CD4-positive, alpha-beta T cell treated with Interleukin-15 for 4 hours (primary cell): ENCODE measurements at regions not wholly inside any gene's neighbourhood (a gene's known extent, or its start where the extent isn't known, plus 50 kb on each side); places are given as distances from the start of the nearest gene placed in this dataset.

Experiments
- DNase-seq: peaks from one replicate; pipeline ENCODE4 v3.0.0-alpha.2; 2020; ENCODE audit warnings: low spot score

DNA sequence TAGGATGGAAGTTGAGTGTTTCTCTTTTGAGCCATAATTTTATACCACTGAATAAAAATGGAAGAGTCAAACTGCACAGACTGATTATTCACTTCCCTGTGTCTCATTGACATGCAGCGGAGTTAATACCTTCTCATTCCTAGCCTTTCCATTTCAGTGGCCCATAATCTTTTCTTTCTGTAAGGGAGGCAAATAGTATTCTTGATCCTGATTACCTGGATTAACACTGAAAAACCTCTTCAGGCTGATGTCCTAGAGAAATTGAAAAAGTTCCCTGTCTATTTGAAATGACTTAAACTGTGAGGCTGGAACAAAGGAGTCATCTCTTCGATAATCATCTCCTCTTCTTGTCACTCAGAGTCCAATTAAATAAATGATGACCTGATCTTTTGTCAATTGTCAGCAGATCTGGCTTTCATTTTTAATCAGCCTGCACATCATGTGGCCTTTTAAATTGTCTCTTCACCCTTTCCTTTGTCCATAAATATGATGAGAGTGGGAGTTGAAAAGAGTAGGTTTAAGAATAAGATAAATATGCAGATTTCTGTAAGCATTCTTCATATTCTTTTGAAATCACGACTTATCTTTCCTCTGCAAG is 713.0 kb downstream of the EPM2A start:
- DNase-seq = no peak

DNA sequence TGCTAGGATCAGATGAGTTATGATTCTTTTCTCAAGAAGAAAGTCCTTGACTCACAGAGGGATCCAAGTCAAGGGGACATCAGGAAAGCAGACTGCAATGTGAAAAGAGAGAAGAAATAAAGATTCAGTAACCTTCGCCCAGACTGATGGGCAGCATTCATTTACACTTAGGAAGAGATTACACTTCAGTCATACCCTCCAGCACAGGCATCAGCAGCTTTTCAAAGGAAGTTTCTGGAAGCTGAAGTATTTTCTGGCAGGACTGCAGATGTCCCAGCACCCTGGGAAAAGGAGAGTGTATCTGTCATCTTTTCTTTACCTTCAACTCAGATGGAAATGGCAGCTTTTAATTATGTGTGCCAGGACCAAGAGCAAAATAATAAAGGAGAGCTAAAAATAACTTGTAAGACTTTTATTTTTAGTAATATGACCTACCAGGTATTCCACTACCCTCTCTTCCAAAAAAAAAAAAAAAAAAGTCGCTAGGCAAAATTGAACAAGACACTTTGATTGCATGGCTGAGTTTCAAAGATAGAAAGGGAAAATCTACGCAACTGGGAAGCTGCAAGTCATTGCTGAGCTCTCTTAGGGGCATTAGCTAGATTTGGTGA is 712.1 kb downstream of the EPM2A start:
- no peak for DNase-seq

DNA sequence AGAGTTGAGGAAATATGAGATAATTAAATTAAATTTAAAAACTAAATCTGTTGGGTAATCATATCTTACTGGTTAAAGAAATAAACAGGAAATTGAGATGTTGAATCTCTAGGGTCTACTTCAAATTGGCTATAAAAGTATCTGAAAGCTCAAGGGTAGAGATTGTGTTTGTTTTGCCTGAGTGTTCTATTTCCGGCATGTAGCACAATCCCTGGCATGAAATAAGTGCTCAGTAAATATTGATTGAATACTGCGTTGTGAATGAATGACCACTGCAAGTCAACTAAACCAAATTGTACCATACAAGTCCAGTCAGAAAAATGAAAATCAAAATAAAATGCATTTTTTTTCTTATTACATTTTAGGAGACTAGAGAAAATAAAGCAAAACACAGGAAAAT is 709.8 kb downstream of the EPM2A start:
- DNase-seq = no peak

DNA sequence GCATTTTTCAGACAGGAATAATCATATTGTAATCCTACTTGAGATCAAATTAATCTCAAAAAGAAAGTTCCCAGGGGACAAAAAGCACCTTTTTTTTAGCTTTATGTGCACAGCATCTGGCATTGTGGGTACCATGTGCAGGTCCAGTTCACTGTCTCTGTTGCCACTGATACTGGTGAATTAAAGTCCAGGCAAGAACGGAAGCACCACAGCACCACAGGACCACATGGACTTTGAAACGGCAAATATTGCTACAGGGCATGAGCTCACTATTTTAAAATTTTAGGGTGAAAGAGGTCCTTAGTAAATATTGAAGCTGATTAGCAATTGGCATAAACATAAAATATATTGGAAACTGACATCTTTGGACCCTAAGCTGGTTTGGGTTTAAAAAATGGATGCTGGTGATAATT is 709.0 kb downstream of the EPM2A start:
- DNase-seq = no peak

DNA sequence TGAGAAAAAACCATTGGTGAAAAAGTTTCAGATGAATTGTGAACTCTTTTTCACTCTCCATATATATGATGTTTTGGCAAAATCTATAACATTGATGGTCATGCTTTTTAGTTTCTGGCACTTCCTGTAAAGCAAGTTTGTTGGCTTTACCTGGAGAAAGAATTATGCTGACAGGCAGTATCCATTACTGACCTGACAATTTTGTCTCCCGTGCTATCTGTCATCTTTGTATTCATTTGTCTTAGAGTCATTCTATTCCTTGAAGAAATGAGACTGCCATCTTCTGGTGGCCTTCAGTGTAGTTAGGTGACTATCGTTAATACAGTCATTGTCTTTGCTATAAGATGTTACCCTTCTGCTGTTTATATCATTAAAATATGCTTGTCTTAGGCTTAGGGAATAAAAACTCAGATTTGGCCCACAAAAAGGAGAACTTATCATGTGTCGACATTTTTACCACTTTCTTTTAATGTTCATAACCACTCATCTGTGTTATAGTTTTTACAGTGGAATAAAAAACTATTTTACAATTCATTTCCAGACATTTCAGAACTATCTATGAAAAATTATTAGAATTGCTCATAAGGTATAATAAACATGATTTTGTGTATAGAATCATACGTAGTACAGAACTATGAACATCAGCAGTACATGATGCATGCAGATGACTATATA is 707.0 kb downstream of the EPM2A start:
- DNase-seq = no peak

DNA sequence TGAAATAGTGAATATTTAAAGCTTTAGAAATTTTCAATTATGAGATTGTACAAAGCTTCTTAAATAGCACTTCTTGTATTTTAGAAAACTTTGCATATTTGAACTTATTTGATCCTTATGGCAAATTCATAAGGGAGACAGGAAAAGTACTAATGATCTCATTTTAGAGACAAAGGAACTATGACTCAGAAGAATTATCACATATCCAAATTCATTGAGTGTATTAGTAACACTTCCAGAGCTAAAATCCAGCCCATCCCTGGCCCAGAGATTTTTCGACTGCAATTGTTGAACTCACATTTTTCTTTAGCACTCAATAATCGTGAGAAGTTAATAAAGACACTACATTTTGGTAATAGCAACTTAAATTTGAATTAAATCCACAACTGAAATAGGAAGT is 704.3 kb downstream of the EPM2A start:
- no peak for DNase-seq

DNA sequence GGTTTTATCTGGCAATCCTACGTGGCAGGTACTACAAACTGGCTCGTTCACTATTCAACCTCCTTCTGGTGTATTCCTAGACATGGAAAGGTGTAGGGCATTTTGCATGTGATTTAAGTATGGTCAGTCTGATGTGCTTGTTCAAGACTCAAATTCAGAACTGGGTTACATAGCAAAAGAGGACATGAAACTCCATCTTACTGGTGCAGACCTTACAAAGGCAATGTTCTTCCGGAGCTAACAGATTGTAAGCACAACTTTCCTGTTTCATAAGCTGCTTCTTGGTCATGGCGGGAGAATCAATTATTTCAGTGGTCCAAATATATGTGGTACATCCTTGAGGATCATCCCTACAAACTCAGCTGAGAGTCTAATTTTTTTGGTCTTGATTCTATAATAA is 703.4 kb downstream of the EPM2A start:
- no peak for DNase-seq

DNA sequence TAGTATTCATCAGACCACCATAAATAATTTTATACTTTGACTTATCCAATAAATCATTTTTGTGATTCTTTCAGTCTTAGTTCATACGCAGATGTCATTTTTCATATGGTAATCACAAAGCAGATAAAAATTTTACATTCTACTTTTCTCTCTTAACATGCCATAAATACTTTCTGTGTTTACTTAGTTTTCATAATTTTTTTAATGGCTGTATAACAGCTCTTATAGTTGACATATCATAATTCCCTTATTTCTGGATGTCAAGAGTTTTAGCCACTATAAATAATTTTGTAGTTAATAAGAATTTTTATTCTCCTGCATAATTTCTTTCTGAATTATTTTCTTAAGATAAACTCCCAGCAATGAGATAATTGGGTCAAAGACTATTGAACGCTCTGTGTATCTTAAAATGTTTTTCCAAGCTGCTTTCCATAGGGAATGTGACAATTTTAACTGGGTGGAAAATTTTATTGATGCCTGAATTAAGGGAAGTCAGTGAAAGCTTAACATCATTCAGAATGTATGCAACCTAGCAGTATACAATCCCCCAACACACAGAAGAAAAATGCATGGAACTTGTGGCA is 702.7 kb downstream of the EPM2A start:
- DNase-seq = no peak

DNA sequence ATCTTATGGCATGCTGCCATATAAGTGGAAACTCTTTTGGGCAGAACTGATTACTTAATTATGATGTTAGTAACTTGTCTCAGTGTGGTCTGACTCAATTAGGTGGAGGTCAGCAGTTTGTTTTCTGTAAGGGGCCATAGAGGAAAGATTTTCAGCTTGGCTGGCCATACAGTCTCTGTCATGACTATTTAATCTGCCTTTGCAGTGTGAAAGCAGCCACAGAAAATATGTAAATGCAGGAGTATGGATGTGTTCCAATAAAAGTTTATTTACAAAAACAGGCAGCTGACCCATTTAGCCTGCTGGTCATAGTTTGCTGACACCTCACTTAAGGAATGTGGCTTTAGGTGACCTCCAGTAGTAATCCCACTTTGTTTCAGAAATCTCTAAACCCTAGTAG is 700.7 kb downstream of the EPM2A start:
- DNase-seq = no peak

DNA sequence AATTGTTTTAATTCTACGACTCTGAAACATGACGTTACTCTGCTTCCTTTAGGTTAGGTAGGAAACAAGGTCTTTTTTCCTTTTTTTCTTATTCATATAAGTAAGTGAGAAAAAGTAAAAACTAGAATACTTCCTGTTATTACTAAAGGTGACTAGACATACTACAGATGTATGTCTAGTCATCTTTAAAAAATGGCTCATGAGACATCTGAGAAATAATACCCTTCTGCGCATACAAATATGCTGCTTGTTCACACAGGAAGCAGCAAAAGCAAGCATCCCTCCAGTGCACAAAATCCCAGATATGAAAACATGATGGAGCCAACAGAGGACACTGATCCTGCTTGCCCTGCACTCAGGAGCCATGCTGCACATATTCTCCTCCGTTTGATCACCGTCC is 699.1 kb downstream of the EPM2A start:
- no peak for DNase-seq

DNA sequence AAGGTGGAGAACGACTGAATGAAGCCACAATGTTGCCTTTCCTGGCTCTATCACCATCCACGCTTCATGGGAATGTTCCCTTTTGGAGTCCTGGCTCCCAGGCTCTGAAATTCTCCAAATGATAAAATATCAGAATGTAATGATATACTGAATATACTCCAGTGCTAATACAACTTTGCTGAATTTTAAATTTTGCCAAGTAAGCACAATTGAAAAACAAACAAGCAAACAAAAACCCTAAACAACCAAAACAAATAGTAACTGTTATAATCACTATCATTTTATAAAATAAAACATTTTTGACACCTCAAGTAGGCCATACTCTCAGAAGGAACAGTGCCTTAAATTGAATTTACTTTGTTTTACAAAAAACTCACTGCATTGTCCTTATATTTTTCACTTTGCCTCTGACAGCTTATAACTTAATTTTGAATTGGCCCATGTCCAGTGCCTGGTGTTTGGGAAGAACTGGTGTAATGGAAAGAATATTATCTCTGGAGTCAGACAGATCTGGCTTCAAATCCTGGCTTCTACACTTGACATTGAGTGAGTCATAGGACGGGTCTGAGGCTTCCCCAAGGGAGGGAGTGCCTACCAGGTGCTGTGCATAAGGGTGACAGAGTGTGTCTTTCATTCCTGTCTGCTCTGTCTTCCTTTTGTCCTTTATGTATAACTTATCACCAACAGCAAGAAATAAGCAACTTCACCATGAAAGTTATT is 698.3 kb downstream of the EPM2A start:
- no peak for DNase-seq

DNA sequence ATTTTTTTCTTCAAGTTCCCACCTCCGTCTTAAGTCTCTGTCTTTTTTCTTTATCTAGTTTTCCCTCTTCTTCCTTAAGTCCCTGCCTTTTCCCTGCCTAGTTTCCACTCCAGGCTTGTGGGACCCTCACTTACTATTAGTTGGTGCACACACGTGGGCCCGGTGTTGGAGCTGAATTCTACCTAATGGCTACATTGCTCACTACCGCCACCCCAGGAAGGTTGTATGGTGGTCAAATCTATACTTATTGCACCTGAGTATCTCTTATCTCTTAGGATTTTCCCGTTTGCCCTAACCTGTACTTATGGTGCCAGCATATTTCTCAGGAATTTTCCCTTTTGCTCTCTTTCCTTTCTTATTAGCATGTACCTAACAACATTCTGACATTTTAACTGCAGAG is 692.8 kb downstream of the EPM2A start:
- no peak for DNase-seq

DNA sequence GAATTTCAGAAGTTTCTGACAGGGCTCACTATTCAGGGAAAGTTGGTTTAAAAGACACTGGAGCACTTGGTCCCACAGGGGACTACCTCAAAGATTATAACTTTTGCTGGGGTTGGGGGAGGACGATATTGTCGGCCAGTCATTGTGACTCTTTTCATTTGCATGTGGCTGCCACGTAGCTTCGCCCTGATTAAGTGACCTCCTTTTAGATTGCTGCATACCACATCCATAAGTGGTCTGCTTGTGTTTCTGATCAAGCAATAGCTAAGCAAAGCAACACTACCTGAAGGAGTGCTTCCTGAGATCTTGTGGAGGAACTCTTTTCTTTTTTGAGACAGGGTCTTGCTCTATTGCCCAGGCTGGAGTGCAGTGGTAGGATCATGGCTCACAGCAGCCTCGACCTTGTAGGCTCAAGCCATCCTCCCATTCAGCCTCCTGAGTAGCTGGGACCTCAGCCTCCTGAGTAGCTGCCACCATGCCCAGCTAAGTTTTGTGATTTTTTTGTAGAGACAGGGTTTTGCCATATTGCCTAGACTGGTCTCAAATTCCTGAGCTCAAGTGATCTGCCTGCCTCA is 691.3 kb downstream of the EPM2A start:
- DNase-seq = no peak

DNA sequence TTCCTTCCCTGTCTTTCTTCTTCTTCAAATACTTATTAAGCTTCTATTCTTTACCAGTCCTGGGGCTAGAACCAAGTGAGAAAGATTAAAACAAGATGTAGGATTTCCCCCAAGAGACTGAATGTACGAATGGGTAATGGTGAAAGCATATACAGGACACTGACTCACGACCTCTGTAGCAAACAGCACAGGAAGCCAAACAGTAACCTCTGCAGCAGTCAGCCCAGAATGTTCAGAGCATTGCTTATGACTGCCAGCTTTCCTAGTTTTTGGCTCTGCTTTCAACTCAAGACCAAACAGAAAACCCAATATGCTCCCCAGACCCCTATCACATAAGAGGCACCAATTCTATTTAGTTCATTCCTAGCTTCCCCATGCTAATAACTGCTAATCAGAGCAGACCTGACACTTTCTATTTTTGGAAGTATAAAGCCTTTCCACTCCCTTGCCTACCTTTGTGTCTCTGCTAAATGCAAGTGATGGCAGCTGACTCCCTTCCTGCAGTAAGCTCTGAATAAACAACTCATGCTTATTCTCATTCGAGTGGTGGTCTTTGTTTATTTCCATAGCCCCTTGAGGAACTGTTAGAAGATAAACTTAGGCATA is 690.6 kb downstream of the EPM2A start:
- no peak for DNase-seq

DNA sequence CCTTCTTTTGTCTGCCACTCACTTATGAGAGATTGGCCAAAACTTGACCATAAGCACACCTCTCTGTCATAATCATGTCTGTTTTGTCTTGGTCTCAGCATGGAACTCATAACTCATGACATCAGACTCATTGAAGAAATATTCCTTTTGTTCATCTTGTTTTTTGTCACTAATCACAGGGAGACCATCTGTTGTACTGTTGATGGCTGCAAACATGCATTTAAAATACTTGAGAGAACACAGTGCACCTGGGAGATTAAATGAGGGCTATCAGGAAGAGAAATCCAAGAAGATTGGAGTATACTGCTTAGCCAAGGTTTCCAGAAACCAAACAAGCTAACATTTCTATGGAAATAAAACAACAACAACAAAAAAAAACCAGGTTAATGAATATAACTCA is 689.7 kb downstream of the EPM2A start:
- DNase-seq = no peak

DNA sequence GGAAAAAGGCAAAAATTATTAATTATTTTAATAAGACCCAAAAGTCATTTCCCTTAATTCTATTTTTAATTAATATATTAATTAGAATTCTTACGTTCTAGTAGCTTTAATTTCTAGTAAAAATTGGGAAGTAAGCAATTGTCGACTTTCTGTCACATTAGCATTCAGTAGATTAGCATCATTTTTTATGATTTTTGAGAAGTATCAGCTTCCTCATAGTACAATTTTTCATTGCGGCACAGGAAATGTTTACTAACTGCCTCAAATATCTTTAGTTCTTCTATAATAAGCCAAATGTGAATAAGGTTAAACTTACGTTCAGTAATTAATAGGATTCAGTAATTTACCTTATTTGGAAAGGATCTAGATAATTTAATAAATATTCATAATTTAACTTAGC is 687.4 kb downstream of the EPM2A start:
- no peak for DNase-seq

DNA sequence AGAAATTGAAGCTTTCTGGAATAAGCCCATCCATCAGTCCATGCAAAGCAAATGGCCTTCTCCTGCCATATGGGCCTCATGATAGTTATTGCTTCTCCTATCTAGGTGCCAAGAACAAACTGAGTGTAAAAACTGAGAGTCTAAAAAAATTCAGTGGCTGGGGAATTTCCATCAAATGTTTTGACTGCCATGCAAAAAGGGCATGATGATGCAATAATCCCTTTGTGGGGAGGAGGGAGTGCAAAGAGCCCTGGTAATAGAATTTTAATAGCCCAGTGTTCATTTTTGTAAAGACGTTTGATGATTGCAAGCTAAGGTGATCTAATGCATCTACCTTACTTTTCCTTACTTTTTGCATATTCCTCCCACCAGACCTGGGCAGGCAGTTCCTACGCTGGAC is 683.7 kb downstream of the EPM2A start:
- DNase-seq = no peak

DNA sequence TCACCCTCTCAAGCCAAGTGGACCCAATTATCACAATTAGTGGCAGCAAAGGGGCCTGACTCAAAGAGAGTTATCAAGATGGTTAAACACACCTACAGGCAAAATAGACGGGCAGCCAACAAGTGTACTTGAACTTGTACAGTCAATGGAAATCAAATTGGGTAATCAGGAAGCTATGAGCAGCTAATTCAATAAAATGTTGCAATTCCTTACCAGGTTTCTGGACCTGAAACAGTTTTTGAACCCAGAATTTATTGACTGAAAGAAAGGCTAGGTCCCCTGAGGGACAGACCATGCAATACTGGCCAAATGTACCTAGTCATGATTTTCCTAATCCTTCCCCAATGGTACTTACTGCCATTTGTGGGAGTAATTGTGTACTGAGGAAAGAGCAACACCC is 679.8 kb downstream of the EPM2A start:
- DNase-seq = no peak

DNA sequence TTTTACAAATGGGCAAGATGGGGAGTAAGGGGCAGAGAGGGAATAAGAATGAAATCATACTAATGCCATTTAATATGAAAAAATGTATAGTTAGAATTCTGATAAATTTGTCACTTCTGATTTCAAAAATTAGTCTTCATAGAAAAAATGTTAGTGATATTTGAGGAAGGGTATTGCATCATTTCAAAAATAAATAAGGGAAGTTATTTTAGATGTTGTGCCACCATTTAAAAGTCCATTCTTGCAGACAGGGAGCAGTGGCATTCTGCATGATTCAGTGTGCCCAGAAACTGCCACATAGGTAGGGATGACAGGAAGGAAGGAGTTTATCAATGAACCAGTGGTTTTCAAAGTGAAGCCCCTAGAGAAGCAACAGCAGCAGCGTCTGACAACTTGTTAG is 674.6 kb downstream of the EPM2A start:
- no peak for DNase-seq

DNA sequence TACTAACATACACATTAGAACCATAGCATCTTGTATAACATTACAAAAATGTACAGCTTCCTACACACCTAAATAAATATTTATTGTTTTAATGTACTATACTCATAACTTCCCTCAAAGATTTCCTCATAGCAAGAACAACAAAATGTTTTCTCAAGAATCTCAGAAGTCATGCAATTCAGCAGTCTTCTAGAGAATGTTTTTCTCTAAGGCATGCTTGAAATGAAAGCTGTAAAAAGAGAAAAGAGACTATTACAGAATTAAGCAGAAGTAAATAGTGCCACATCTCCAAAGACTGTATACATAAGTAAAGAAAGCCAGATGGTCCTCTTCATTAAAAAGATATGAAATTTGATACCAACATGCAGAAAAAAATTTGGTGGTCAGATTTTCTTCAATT is 672.2 kb downstream of the EPM2A start:
- DNase-seq = no peak

DNA sequence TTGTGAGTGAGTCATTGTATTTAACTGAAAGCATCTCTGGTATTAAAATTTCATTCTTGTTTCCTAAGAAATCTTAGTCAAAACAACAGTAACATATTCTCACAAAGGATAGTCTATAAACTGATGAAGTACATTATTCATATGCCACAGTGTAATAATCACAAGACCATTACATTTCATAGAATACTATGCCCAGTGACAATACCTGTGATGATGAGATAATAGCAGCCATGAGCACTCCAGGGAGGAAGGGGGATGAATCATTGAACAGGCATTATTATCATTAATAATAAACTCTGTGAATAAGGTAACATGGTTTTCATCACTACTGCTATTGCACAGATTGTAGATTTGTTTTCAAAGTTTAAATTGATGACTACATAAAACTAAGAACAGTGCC is 667.9 kb downstream of the EPM2A start:
- no peak for DNase-seq

DNA sequence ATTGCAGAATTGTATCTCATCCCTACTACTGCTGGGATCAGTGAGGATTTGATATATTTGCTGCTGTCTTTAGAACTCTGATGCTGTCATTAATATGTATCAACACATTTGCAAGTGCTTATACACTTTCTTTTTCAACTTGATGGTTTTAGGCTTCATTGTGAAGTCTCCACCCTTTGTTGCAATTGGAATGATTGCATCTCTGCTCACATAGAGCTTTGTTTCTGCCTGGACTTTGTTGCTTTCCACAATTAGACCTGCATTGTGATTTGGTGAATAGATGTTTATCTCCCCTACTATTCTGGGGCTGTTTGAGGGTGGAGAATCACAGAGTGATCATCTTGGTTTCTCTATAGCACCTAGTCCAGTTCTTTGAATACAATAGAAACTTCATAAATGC is 666.7 kb downstream of the EPM2A start:
- no peak for DNase-seq
